HUES64 (cell line): ENCODE measurements at regions not wholly inside any gene's neighbourhood (a gene's known extent, or its start where the extent isn't known, plus 50 kb on each side); places are given as distances from the start of the nearest gene placed in this dataset.

ENCODE experiments used
- H3K27ac ChIP-seq: 2 replicates; pipeline ENCODE4 v1.7.0; 2013; ENCODE audit warnings: low read depth, low read length, inconsistent platforms
- H3K27me3 ChIP-seq: 2 replicates; pipeline ENCODE4 v1.6.1; 2013; ENCODE audit warnings: mild to moderate bottlenecking, low read length; ENCODE audit not compliant: insufficient read depth
- H3K36me3 ChIP-seq: 2 replicates; pipeline ENCODE4 v1.6.1; 2013; ENCODE audit warnings: mild to moderate bottlenecking, low read length; ENCODE audit not compliant: insufficient read depth
- H3K4me1 ChIP-seq: 2 replicates; pipeline ENCODE4 v1.6.1; 2013; ENCODE audit warnings: mild to moderate bottlenecking, low read length, moderate library complexity; ENCODE audit not compliant: insufficient read depth
- H3K4me3 ChIP-seq: 2 replicates; pipeline ENCODE4 v1.5.1; 2013; ENCODE audit warnings: mild to moderate bottlenecking, low read length, moderate library complexity
- H3K9ac ChIP-seq: 2 replicates; pipeline ENCODE4 v1.6.1; 2013; ENCODE audit warnings: mild to moderate bottlenecking, low read depth, low read length
- H3K9me3 ChIP-seq: 2 replicates; pipeline ENCODE4 v1.6.1; 2013; ENCODE audit warnings: low read depth, low read length; ENCODE audit not compliant: insufficient read depth
- WGBS: fragments of 150-250, 120-280 bp; methylation state at CpG from one replicate; pipeline ENCODE4 v1.1.7; 2013; ENCODE audit warnings: missing lambda C conversion rate; 5-methylcytosine and 5-hydroxymethylcytosine counted together

- H3K36me3 ChIP-seq: no peaks in the 10 kb centered on the region
- H3K4me1 ChIP-seq: no peaks in the 10 kb centered on the region
- H3K9me3 ChIP-seq: no peaks in the 10 kb centered on the region
- no peak overlapping the region for H3K9ac ChIP-seq
- H3K4me3 ChIP-seq: no peak overlapping the region
- H3K27me3 ChIP-seq: no peaks in the 10 kb centered on the region
- H3K27ac ChIP-seq: no peak overlapping the region
- WGBS: 82% methylated on average over 2 of the region's 2 CpGs
These were observed 789.0 kb downstream of the TECRL start for GRCh38 chr4:63620271-63620670.

DNA sequence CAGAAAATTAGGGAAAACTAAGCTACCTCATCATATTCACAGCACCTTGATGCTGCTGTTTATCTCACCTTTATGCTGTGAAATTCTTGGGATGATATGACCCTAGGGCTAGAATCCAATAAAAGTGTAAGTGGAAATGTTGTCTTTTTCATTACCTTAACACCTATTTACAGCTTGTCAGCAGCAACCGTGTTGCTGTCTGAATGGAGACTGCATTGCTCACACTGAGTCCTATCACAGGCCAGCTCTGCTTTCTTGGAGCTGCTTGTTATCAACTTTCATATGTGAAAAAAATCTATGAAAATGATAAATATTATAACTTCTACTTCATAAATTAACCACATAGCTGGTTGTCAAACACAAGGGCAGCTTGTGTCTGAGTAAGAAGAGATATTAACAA lies 789.5 kb downstream of the TECRL start:
- H3K4me3 ChIP-seq: no peak overlapping the region
- H3K27ac ChIP-seq: no peak overlapping the region
- no peaks in the 10 kb centered on the region for H3K27me3 ChIP-seq
- H3K9me3 ChIP-seq: no peaks in the 10 kb centered on the region
- no peaks in the 10 kb centered on the region for H3K4me1 ChIP-seq
- no peaks in the 10 kb centered on the region for H3K36me3 ChIP-seq
- H3K9ac ChIP-seq: no peak overlapping the region
- 89% methylated on average over 1 of the region's 1 CpG for WGBS

GRCh38 chr4:63618883-63619718 lies 790.1 kb downstream of the TECRL start:
- H3K27ac ChIP-seq: no peak overlapping the region
- H3K4me1 ChIP-seq: no peaks in the 10 kb centered on the region
- H3K9ac ChIP-seq: no peak overlapping the region
- WGBS: 80% methylated on average over 5 of the region's 6 CpGs
- H3K9me3 ChIP-seq: no peaks in the 10 kb centered on the region
- H3K27me3 ChIP-seq: no peaks in the 10 kb centered on the region
- no peak overlapping the region for H3K4me3 ChIP-seq
- no peaks in the 10 kb centered on the region for H3K36me3 ChIP-seq

GRCh38 chr4:63607169-63607872 lies 801.9 kb downstream of the TECRL start:
- Histone ChIP-seq H3K4me3 (no peak overlapping the region), H3K27ac (no peak overlapping the region), H3K9ac (no peak overlapping the region), H3K27me3 (no peaks in the 10 kb centered on the region), H3K4me1 (no peaks in the 10 kb centered on the region), H3K36me3 (no peaks in the 10 kb centered on the region), H3K9me3 (no peaks in the 10 kb centered on the region)
- 64% methylated on average over 9 of the region's 9 CpGs for WGBS

GRCh38 chr4:63589796-63590195 lies 819.5 kb downstream of the TECRL start:
- H3K4me1 ChIP-seq: peaks cover 9% of the 10 kb centered on the region; the same call in 1 of the 2 replicates
- no peaks in the 10 kb centered on the region for H3K36me3 ChIP-seq
- H3K27me3 ChIP-seq: no peaks in the 10 kb centered on the region
- no peak overlapping the region for H3K27ac ChIP-seq
- no peak overlapping the region for H3K4me3 ChIP-seq
- no peaks in the 10 kb centered on the region for H3K9me3 ChIP-seq
- 51% methylated on average over 6 of the region's 6 CpGs for WGBS
- H3K9ac ChIP-seq: no peak overlapping the region

DNA sequence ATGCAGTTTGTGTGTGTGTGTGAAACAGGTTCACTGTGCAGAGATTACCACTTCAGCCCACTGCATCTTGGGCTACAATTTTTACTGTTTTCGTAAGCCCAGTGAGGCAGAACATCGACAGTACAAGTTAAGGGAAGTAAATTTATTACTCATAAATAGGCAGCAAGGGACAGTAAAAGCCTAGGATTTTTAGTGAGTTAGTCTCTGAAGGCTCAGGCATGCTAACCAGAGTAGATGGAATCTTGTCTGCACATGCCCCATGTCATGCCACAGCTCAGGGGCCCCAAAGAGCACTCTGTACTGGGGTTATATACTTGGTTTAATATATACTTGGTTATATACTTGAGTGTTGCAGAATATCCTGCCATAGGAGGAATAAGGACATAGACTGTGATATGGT lies 825.7 kb downstream of the TECRL start:
- Histone ChIP-seq H3K27ac (no peak overlapping the region), H3K9me3 (no peaks in the 10 kb centered on the region), H3K36me3 (no peaks in the 10 kb centered on the region), H3K27me3 (no peaks in the 10 kb centered on the region), H3K4me1 (peaks cover 1% of the 10 kb centered on the region; the same call in 1 of the 2 replicates), H3K9ac (no peak overlapping the region), H3K4me3 (no peak overlapping the region)
- 96% methylated on average over 2 of the region's 2 CpGs for WGBS

DNA sequence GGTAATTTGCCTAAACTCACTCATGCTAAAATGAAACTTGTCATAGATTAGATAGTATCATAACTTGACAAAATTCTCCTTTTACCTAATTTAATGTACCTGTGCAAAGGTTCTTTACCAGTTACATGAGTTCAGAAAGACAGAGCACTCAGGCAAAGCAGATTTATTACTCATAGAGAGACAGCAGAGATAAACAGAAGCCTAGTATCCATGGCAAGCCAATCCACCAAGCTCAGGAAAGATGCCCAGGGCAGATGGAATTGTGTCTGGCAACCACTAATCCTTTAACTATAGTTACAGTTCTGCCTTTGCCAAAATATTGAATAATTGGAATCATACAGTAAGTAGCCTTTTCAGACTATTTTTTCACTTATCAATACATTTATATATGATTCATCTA lies 826.2 kb downstream of the TECRL start:
- Histone ChIP-seq H3K9me3 (no peaks in the 10 kb centered on the region), H3K27me3 (no peaks in the 10 kb centered on the region), H3K4me3 (no peak overlapping the region), H3K9ac (no peak overlapping the region), H3K36me3 (no peaks in the 10 kb centered on the region), H3K4me1 (no peaks in the 10 kb centered on the region), H3K27ac (no peak overlapping the region)

- H3K27me3 ChIP-seq: no peaks in the 10 kb centered on the region
- H3K27ac ChIP-seq: no peak overlapping the region
These were observed 828.3 kb downstream of the TECRL start for GRCh38 chr4:63580796-63581475.

DNA sequence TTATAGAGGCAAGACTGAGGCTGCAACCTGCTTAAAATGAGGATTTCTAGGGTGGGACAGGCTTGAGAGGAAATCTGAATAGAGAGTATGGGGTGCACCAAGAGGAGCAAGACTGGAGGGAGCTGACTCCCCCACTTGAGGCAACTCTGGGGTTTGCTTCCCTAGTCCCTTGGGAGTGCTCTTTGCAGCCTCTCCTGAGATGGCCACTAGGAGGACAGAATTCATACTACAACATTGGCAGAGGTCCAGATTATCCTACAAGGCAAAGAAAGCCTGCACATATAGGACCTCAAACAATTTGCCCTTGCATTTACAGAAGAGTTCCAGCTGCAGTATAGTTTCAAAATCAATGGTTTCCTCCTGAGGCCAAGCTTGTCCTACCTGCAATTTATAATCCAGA lies 830.9 kb downstream of the TECRL start:
- Histone ChIP-seq H3K27me3 (no peaks in the 10 kb centered on the region), H3K9me3 (no peaks in the 10 kb centered on the region), H3K27ac (no peak overlapping the region), H3K9ac (no peak overlapping the region), H3K36me3 (no peaks in the 10 kb centered on the region), H3K4me3 (no peak overlapping the region), H3K4me1 (no peaks in the 10 kb centered on the region)

More at GRCh38 chr4:63580796-63581475, 828.3 kb downstream of the TECRL start:
- H3K4me1 ChIP-seq: no peaks in the 10 kb centered on the region
- no peaks in the 10 kb centered on the region for H3K9me3 ChIP-seq
- WGBS: 86% methylated on average over 1 of the region's 1 CpG
- no peak overlapping the region for H3K4me3 ChIP-seq
- H3K9ac ChIP-seq: no peak overlapping the region
- H3K36me3 ChIP-seq: no peaks in the 10 kb centered on the region

DNA sequence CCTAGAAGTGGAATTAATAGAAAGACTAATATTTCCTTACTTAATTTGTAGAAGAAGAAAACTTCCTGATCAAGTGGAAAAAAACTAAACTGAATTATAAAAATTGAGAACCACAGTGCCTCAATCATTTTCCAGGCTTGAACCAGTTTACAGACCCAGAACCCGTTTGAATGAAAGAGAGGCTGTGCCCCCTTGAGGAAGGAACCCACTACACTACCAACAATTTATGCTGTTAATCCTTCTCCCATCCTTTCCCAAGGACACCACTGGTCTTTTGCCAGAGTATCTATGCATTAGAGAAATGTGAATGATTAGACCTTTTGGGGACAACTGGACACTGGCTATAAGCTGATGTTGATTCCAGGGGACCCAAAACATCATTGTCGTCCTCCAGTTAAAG lies 842.6 kb downstream of the TECRL start:
- 89% methylated on average over 2 of the region's 2 CpGs for WGBS
- H3K36me3 ChIP-seq: no peaks in the 10 kb centered on the region
- H3K4me3 ChIP-seq: no peak overlapping the region
- no peaks in the 10 kb centered on the region for H3K27me3 ChIP-seq
- no peaks in the 10 kb centered on the region for H3K4me1 ChIP-seq
- 0 out of 2 replicates have a peak, but pooled peaks cover 2% of the 10 kb centered on the region for H3K9me3 ChIP-seq
- no peak overlapping the region for H3K9ac ChIP-seq
- no peak overlapping the region for H3K27ac ChIP-seq
